Mucosa of descending colon (tissue), 3 donors: ENCODE measurements at regions not wholly inside any gene's neighbourhood (a gene's known extent, or its start where the extent isn't known, plus 50 kb on each side); places are given as distances from the start of the nearest gene placed in this dataset.

Experiments used
- ATAC-seq: fragments of 200-7000 bp; cut with Tn5 transposase; one replicate; pipeline ENCODE4 v1.9.1; 2020; ENCODE audit warnings: mild to moderate bottlenecking, moderate library complexity
- DNase-seq, 3 donors: peaks; one replicate each; pipeline ENCODE4 v3.0.0-alpha.2; 2020
- H3K36me3 ChIP-seq: fragments of 200-600 bp; one replicate; pipeline ENCODE4 v1.8.0; 2021; ENCODE audit warnings: low read depth, mild to moderate bottlenecking
- H3K4me1 ChIP-seq: fragments of 200-600 bp; one replicate; pipeline ENCODE4 v1.8.0; 2021; ENCODE audit warnings: low read depth, mild to moderate bottlenecking
- H3K4me3 ChIP-seq: fragments of 200-600 bp; one replicate; pipeline ENCODE4 v1.8.0; 2021; ENCODE audit warnings: mild to moderate bottlenecking
- H3K9me3 ChIP-seq: fragments of 200-600 bp; one replicate; pipeline ENCODE4 v1.8.0; 2021; ENCODE audit warnings: mild to moderate bottlenecking
- intact Hi-C, 2 donors: fragments of 100-400 bp; cut with DNase I in 1 of 2; cut with micrococcal nuclease in 1 of 2; formaldehyde crosslinking; loops; one replicate each; pipeline versions ENCODE4 v1.11.0 to v1.11.1; 2022; cut with DNase I, micrococcal nuclease
- TF ChIP-seq, protein P1 (sequence below): fragments of 200-600 bp; IDR thresholded peaks from one replicate; pipeline ENCODE4 v1.8.0; 2022; ENCODE audit warnings: antibody characterized with exemption, mild to moderate bottlenecking
- donor health status: DM: no; HTN: no; CAD: no; lungs with moderate emphysema.
- donor health status: DM: no; HTN: no; CAD: no.
- donor health status: DM: no; HTN: yes; CAD: no.

DNA sequence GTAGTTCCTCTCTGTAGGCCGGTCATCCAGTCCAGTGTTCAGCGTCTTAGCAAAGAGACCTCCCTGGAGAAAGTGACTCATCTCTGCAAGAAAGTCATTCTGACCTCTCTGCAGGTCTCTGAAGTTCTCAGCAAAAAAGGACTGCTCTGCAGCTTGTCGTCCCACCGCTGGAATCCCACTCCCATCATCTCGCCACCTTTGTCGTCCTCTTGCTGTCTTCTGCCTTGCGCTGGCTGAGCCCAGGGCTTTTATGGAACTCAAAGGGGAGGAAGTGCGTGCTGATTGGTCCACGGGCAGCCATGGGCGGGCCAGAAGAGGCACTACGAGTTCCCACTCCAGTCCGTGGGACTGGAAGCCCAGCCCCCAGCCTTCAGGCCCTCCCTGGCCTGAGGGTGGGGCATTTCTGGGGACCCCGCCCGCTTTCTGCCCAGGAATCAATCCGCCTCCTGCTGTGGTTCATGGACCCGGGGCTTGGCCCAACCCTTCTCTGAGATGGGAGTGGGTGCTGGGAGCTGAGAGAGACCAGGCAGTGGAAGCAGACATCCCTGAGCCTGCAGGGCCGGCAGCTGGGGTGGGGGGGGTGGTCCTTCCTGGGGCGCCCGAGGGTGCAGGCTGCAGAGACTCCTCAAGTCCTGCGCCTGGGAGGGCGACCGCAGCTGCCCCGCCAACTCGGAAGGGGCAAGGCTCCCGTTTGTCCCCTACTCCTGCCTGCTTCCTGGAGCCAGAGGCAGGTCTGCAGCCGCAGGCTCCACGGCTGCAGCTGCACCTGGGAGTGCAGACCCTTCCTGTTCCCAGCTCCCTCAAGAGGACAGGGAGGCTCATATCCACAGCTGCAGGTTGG lies 660.7 kb upstream of the RAB6C start:
- Histone ChIP-seq H3K36me3 (no peaks in the 10 kb centered on the region), H3K9me3 (no peaks in the 10 kb centered on the region), H3K4me1 (no peaks in the 10 kb centered on the region), H3K4me3 (no peak overlapping the region)
- DNase-seq: no peak
- no peak for ATAC-seq
- TF ChIP-seq, protein P1, sequence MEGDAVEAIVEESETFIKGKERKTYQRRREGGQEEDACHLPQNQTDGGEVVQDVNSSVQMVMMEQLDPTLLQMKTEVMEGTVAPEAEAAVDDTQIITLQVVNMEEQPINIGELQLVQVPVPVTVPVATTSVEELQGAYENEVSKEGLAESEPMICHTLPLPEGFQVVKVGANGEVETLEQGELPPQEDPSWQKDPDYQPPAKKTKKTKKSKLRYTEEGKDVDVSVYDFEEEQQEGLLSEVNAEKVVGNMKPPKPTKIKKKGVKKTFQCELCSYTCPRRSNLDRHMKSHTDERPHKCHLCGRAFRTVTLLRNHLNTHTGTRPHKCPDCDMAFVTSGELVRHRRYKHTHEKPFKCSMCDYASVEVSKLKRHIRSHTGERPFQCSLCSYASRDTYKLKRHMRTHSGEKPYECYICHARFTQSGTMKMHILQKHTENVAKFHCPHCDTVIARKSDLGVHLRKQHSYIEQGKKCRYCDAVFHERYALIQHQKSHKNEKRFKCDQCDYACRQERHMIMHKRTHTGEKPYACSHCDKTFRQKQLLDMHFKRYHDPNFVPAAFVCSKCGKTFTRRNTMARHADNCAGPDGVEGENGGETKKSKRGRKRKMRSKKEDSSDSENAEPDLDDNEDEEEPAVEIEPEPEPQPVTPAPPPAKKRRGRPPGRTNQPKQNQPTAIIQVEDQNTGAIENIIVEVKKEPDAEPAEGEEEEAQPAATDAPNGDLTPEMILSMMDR: no peak
- intact Hi-C loops: no loop called here

DNA sequence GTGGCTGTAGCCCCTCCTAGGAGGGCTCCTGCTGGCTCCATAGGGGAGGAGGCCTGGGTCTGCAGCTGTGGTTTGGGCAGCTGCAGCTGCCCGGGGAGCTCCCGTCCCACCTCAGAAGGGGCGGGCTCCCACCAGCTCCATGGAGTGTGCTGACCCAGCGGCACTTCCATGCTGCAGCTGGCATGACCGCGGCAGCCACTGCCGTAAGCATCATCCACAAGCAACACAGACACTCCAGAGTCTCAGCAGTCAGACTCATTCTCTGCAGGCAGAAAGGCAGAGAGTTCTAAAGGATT lies 660.1 kb upstream of the RAB6C start:
- no peak for DNase-seq
- no peak for ATAC-seq
- intact Hi-C loops: no loop called here
- TF ChIP-seq, protein P1: no peak
- Histone ChIP-seq H3K9me3 (no peaks in the 10 kb centered on the region), H3K4me1 (no peaks in the 10 kb centered on the region), H3K36me3 (no peaks in the 10 kb centered on the region), H3K4me3 (no peak overlapping the region)

DNA sequence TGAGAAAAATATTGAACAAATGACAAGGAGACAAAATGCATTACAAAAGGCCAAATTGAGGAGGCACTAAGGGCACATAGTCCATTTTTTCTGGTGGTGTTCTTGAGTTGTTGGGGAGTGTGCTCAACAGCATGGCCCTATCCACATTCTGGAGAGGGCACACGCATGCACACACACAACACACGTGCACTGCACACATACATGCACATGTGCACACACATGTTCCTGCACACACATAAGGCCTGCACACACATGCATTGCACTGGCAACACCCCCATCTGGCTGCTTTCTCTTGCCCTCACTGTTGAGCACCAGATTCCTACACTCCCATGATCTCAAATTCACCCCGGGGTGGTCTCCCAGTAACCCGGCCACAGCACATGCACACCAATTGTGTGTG lies 659.2 kb upstream of the RAB6C start:
- Histone ChIP-seq H3K9me3 (no peaks in the 10 kb centered on the region), H3K4me1 (no peaks in the 10 kb centered on the region), H3K4me3 (no peak overlapping the region), H3K36me3 (no peaks in the 10 kb centered on the region)
- TF ChIP-seq, protein P1: no peak
- intact Hi-C loops: no loop called here
- no peak for DNase-seq
- no peak for ATAC-seq

DNA sequence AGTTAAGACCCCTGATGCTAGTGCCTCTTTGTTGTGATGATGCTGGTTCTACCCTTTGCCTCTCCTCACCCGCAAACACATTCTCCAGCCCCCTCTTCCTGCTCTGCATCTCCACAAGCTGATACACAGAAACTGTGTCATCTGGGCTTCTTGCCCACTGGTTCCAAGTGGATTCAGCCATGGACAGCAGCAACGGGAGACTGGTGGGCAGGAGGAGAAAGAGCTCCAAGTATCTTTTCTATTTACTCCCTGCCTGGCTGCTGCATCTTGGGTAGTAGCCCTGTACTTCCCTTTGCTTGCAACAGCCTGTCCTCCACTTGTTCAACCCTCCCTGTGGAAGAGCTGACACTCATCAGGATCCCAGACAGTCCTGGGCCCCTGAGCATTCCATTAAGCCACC lies 655.1 kb upstream of the RAB6C start:
- H3K4me1 ChIP-seq: no peaks in the 10 kb centered on the region
- no peaks in the 10 kb centered on the region for H3K9me3 ChIP-seq
- intact Hi-C loops: no loop called here
- ATAC-seq: no peak
- H3K36me3 ChIP-seq: no peaks in the 10 kb centered on the region
- TF ChIP-seq, protein P1: no peak
- no peak overlapping the region for H3K4me3 ChIP-seq
- DNase-seq: no peak

DNA sequence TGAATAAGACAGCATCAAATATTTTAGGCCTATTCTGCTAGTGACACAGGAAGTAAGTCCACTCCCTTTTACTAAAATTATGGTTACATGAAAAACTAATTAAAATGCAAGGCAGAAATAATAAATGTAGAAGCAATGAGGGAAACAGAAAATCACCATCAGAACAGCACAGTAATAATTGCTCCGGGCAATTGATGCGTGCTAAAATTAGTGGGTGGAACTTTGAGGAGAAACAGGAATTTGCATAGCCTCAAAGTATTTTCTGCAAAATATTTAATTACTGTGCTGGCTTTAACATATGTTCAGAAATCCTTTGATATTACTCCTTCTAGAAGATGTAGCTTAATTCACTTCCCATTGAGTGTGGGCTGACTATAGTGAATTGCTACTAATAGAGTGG lies 654.3 kb upstream of the RAB6C start:
- intact Hi-C loops: no loop called here
- no peak for DNase-seq
- Histone ChIP-seq H3K4me1 (no peaks in the 10 kb centered on the region), H3K9me3 (no peaks in the 10 kb centered on the region), H3K36me3 (no peaks in the 10 kb centered on the region), H3K4me3 (no peak overlapping the region)
- TF ChIP-seq, protein P1: no peak
- no peak for ATAC-seq

- Histone ChIP-seq H3K4me1 (no peaks in the 10 kb centered on the region), H3K9me3 (no peaks in the 10 kb centered on the region), H3K36me3 (no peaks in the 10 kb centered on the region), H3K4me3 (no peak overlapping the region)
- ATAC-seq (no peak), DNase-seq (no peak)
- TF ChIP-seq, protein P1: no peak
- intact Hi-C loops: no loop called here
Measured at GRCh38 chr2:129329574-129329973, 649.9 kb upstream of the RAB6C start.
